Left ventricle myocardium inferior (tissue), 1 donor: ENCODE measurements at regions not wholly inside any gene's neighbourhood (a gene's known extent, or its start where the extent isn't known, plus 50 kb on each side); places are given as distances from the start of the nearest gene placed in this dataset.

Source experiments
- DNase-seq: peaks from one replicate; pipeline ENCODE4 v3.0.0-alpha.2; 2020
- H3K27ac ChIP-seq: fragments of 200-600 bp; replicated peaks from 2 replicates; pipeline ENCODE4 v1.8.0; 2021
- H3K27me3 ChIP-seq: fragments of 200-600 bp; 2 replicates; pipeline ENCODE4 v1.8.0; 2021; ENCODE audit warnings: low read depth
- H3K36me3 ChIP-seq: fragments of 200-600 bp; 2 replicates; pipeline ENCODE4 v1.8.0; 2021
- H3K4me1 ChIP-seq: fragments of 200-600 bp; 2 replicates; pipeline ENCODE4 v1.8.0; 2021
- H3K4me3 ChIP-seq: fragments of 200-600 bp; 2 replicates; pipeline ENCODE4 v1.8.0; 2021; ENCODE audit warnings: mild to moderate bottlenecking, moderate library complexity
- H3K9me3 ChIP-seq: fragments of 200-600 bp; replicated peaks from 2 replicates; pipeline ENCODE4 v1.8.0; 2021
- intact Hi-C: fragments of 100-400 bp; cut with micrococcal nuclease; formaldehyde crosslinking; loops from one replicate; pipeline ENCODE4 v1.11.0; 2022
- TF ChIP-seq, protein P1 (sequence below): fragments of 200-600 bp; IDR thresholded peaks from 2 replicates; pipeline ENCODE4 v1.8.0; 2021; ENCODE audit warnings: antibody characterized with exemption, mild to moderate bottlenecking, borderline replicate concordance
- donor health status: DM: no; HTN: yes; CAD: no; lungs with severe emphysema.

DNA sequence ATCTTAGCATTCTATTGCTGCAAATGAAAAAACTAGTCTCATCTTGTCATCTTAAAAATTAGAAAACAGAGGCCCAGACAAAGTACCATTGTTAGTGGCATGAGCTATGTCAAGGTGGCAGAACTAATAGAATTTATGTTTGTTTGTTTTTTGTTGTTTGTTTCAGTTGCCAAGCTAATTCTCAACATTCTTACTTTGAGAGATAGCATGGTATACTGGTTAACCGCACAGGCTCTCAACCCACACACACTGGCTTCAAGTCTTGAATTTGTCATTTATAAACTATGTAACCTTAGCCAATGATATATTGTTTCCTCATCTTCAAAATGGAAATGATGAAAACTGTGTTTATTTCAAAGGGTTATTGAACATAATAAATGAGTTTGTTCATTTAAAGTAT lies 367.6 kb upstream of the PLSCR5 start:
- intact Hi-C loops, result no loop called here
- Histone ChIP-seq H3K27ac (no peak overlapping the region), H3K9me3 (no peaks in the 10 kb centered on the region), H3K27me3 (no peaks in the 10 kb centered on the region), H3K36me3 (no peaks in the 10 kb centered on the region), H3K4me1 (no peaks in the 10 kb centered on the region), H3K4me3 (no peak overlapping the region)
- TF ChIP-seq, protein P1, sequence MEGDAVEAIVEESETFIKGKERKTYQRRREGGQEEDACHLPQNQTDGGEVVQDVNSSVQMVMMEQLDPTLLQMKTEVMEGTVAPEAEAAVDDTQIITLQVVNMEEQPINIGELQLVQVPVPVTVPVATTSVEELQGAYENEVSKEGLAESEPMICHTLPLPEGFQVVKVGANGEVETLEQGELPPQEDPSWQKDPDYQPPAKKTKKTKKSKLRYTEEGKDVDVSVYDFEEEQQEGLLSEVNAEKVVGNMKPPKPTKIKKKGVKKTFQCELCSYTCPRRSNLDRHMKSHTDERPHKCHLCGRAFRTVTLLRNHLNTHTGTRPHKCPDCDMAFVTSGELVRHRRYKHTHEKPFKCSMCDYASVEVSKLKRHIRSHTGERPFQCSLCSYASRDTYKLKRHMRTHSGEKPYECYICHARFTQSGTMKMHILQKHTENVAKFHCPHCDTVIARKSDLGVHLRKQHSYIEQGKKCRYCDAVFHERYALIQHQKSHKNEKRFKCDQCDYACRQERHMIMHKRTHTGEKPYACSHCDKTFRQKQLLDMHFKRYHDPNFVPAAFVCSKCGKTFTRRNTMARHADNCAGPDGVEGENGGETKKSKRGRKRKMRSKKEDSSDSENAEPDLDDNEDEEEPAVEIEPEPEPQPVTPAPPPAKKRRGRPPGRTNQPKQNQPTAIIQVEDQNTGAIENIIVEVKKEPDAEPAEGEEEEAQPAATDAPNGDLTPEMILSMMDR, result no peak
- no peak for DNase-seq

DNA sequence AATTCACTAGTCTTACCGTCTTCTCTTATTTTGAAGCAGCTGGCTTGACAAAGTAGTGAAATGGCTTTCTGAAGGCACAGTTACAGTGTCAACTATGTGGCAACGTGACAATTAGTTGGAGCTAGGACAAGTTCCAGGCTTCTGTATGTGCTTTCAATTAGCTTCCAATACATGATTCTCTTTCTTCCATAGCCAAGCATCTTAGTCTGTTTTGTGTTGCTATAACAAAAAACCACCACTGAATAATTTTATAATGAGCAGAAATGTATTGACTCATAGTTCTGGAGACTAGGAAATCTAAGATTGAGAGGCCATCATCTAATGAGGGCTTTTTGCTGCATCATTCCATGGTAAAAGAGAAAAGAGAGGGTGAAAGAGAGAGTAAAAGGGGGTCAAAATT lies 365.1 kb upstream of the PLSCR5 start:
- Histone ChIP-seq H3K4me1 (no peaks in the 10 kb centered on the region), H3K27me3 (no peaks in the 10 kb centered on the region), H3K27ac (no peak overlapping the region), H3K36me3 (no peaks in the 10 kb centered on the region), H3K9me3 (no peaks in the 10 kb centered on the region), H3K4me3 (no peak overlapping the region)
- no peak for DNase-seq
- TF ChIP-seq, protein P1, result no peak
- intact Hi-C loops, result no loop called here

DNA sequence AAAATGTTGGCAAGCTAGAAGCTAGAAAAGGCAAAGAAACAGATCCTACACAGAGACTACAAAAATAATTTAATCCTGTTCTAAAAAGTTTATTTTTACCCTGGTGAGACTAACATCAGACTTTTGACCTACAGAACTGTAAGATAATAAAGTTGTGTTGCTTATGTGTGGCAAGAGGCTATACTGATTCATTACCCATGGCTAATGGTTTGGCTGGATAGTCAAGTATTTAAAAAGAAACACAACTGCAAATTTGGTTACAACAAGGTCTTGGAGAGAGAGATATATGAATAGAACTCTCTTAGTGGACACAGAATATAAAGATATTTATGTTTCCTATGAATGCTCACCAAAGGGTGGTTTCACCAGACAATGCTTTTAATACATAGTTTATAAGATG lies 364.2 kb upstream of the PLSCR5 start:
- no peak overlapping the region for H3K4me3 ChIP-seq
- H3K4me1 ChIP-seq, result no peaks in the 10 kb centered on the region
- H3K9me3 ChIP-seq, result no peaks in the 10 kb centered on the region
- H3K36me3 ChIP-seq, result no peaks in the 10 kb centered on the region
- no peak for DNase-seq
- TF ChIP-seq, protein P1, result no peak
- no peaks in the 10 kb centered on the region for H3K27me3 ChIP-seq
- no peak overlapping the region for H3K27ac ChIP-seq
- intact Hi-C loops, result no loop called here

DNA sequence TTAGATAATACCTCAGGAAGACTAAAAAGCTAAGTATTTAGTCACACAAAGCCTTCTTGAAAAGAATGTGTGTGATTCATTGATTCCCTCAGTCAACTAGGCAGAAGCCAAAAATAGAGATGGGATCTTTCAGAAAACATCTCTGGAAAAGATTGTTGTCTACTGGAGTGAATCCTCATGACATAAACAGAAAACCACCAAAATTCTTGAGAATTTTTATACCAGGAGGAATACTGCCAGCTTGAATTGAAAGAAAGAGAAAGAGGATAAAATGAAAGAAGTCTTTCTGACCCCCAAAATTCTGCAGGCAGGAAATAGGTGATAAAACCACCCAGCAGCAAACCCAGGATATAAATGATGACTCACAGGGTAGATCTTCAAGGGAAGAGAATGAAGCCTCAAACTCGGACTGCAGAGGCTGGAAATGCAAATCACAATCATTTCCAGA lies 363.1 kb upstream of the PLSCR5 start:
- intact Hi-C loops, result no loop called here

DNA sequence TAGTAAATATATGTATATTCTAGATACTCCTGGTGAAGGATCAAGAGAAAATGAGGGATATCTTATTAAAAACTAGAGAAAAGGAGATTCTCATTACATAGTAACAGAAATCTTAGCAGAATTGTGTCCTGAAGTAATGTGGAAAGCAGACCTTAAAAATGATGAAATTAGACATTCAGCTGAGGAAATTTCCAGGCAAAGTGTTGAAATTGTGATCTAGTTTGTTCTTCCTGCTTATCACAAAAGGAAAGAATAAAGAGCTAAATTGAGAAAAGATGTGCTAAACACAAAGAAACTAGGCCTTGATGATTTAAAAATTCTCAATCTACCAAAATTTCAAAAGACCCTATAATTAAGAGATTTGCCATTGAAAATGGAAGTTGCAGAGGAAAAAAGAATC lies 362.6 kb upstream of the PLSCR5 start:
- Histone ChIP-seq H3K4me1 (no peaks in the 10 kb centered on the region), H3K9me3 (no peaks in the 10 kb centered on the region), H3K27ac (no peak overlapping the region), H3K27me3 (no peaks in the 10 kb centered on the region), H3K36me3 (no peaks in the 10 kb centered on the region), H3K4me3 (no peak overlapping the region)
- no peak for DNase-seq
- TF ChIP-seq, protein P1, result no peak
- intact Hi-C loops, result no loop called here

More for the DNA sequence above, 363.1 kb upstream of the PLSCR5 start:
- no peak for DNase-seq
- Histone ChIP-seq H3K4me3 (no peak overlapping the region), H3K4me1 (no peaks in the 10 kb centered on the region), H3K27me3 (no peaks in the 10 kb centered on the region), H3K27ac (no peak overlapping the region), H3K36me3 (no peaks in the 10 kb centered on the region), H3K9me3 (no peaks in the 10 kb centered on the region)
- TF ChIP-seq, protein P1, result no peak

DNA sequence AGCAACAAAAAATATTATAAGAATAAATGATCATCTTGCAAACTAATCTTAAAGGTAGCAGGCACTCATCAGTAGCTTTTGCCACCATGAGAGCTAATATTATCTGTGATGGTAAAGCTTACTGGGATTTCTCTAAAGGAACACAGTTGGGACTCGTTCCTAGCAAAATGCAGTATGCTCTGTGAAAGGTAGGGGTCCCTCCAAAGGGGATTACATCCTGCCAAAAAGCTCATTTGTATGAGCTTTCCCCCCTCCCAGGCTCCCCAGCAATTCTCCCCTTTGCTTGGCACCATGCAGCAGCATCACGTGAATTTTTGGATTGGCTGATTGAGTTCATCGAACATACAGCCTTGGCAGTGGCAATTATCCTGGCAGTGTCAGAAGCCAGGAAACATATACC lies 361.0 kb upstream of the PLSCR5 start:
- H3K27ac ChIP-seq, result no peak overlapping the region
- H3K4me3 ChIP-seq, result no peak overlapping the region
- H3K4me1 ChIP-seq, result no peaks in the 10 kb centered on the region
- H3K27me3 ChIP-seq, result no peaks in the 10 kb centered on the region
- TF ChIP-seq, protein P1, result no peak
- intact Hi-C loops, result no loop called here
- H3K36me3 ChIP-seq, result no peaks in the 10 kb centered on the region
- no peak for DNase-seq
- peaks cover 5% of the 10 kb centered on the region for H3K9me3 ChIP-seq
